ENCODE measurements at regions not wholly inside any gene's neighbourhood (a gene's known extent, or its start where the extent isn't known, plus 50 kb on each side); places are given as distances from the start of the nearest gene placed in this dataset.

DNA sequence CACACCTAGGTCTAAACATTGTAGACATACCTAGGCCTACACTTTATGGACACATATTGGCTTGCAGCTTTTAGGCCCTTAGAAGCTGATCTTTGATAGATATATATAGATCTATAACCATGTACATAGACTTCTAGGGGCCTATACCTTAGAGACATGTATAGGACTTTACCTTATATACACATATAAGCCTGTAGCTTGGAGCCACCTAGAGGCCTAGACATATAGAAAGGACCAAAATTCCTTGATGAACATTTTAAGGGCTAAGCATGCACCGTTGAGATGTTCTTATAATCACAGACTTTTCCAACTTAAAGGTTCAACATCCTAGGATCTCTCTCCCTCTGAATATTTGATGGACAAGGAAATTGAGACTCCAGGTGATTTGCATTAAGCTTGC is 371.7 kb upstream of the SASH1 start:
- H3K36me3 ChIP-seq (ENCODE audit: insufficient read depth in 1 of 2, low read depth in 1 of 2) = no peaks in the 10 kb centered on the region
- no peaks in the 10 kb centered on the region for H3K4me1 ChIP-seq
- no peak overlapping the region for H3K4me3 ChIP-seq
- intact Hi-C loops (cut with DNase I) = no loop called here
- 63 to 76% (median 68%) methylated on average over 1 of the region's 1 CpG for WGBS, 3 donors
- no peak for DNase-seq
- H3K27ac ChIP-seq = no peak overlapping the region
- no peak for ATAC-seq
- H3K27me3 ChIP-seq (ENCODE audit: insufficient read depth in 3 of 3, low read length in 2 of 3) = no peaks in the 10 kb centered on the region
- TF ChIP-seq, protein P1, sequence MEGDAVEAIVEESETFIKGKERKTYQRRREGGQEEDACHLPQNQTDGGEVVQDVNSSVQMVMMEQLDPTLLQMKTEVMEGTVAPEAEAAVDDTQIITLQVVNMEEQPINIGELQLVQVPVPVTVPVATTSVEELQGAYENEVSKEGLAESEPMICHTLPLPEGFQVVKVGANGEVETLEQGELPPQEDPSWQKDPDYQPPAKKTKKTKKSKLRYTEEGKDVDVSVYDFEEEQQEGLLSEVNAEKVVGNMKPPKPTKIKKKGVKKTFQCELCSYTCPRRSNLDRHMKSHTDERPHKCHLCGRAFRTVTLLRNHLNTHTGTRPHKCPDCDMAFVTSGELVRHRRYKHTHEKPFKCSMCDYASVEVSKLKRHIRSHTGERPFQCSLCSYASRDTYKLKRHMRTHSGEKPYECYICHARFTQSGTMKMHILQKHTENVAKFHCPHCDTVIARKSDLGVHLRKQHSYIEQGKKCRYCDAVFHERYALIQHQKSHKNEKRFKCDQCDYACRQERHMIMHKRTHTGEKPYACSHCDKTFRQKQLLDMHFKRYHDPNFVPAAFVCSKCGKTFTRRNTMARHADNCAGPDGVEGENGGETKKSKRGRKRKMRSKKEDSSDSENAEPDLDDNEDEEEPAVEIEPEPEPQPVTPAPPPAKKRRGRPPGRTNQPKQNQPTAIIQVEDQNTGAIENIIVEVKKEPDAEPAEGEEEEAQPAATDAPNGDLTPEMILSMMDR (IDR thresholded peaks at IDR 0.05) = no peak
- peaks cover 4% of the 10 kb centered on the region for H3K9me3 ChIP-seq

DNA sequence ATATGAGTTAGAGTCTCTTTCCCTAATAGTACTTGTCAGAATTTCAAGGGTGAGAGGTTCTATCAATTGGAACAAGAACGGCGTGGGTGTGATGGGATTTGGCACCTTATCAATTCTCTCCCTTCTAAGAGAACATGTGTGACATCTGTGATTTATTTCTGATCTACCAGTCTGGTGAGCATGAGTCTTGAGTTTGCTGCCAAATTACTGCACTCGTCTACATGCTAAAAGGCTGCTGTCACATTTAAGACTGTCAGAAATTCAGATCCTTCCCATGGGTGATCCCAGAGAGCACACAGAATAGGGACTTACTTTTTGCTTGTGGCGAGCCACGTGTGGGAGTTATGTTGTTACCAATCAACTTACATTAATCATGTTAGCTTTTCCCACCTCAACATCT is 370.2 kb upstream of the SASH1 start:
- Histone ChIP-seq H3K4me1 (no peaks in the 10 kb centered on the region), H3K36me3 (ENCODE audit: insufficient read depth in 1 of 2, low read depth in 1 of 2) (no peaks in the 10 kb centered on the region), H3K27ac (no peak overlapping the region), H3K9me3 (peaks cover 4% of the 10 kb centered on the region), H3K4me3 (no peak overlapping the region), H3K27me3 (ENCODE audit: insufficient read depth in 3 of 3, low read length in 2 of 3) (no peaks in the 10 kb centered on the region)
- TF ChIP-seq, protein P1 (IDR thresholded peaks at IDR 0.05) = no peak
- 39 to 59% (median 52%) methylated on average over 5 of the region's 5 CpGs for WGBS, 3 donors
- intact Hi-C loops (cut with DNase I) = no loop called here
- DNase-seq = no peak
- no peak for ATAC-seq

DNA sequence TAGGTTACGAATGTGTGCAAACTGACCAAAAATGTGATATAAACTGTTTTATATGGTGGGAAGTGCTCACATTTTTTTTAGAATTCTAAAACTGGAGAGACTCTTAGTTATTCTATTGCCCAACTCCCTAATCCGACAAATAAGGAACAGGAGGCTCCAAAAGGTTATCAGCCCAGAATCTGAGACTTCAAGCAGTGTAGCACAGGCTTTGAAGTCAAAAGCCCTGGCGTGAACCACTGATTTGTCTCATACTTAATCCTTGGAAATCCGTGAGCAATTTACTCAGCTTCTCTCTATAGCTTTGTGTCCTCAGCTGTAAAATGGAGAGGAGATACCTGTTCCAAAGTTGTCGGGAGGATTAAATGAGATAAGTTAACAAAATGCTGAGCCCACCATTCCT is 368.8 kb upstream of the SASH1 start:
- H3K27ac ChIP-seq = no peak overlapping the region
- H3K9me3 ChIP-seq = peaks cover 4% of the 10 kb centered on the region
- ATAC-seq (no peak), DNase-seq (no peak)
- 68 to 77% (median 75%) methylated on average over 5 of the region's 5 CpGs for WGBS, 3 donors
- intact Hi-C loops (cut with DNase I) = no loop called here
- H3K4me3 ChIP-seq = no peak overlapping the region
- no peaks in the 10 kb centered on the region for H3K4me1 ChIP-seq
- TF ChIP-seq, protein P1 (IDR thresholded peaks at IDR 0.05) = no peak
- H3K27me3 ChIP-seq (ENCODE audit: insufficient read depth in 3 of 3, low read length in 2 of 3) = no peaks in the 10 kb centered on the region
- no peaks in the 10 kb centered on the region for H3K36me3 ChIP-seq (ENCODE audit: insufficient read depth in 1 of 2, low read depth in 1 of 2)

DNA sequence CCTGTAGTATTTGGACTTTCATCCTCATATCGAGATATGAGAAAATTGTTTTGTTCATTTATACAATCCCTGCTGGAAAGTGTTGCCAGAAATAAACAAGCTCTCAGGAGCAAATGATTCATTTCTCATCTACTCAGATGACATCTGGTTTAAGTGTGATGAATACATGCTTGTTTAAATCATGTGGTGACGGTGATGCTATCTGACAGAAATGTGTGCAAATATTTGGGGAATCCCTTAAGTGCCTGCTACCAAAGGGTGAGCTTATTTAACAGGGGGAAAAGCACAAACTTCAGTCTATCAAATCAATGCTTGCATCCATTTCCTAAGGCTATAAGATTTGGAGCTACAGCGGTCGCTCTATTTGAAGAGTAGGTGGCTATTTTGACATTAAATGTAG is 368.3 kb upstream of the SASH1 start:
- TF ChIP-seq, protein P1 (IDR thresholded peaks at IDR 0.05) = no peak
- no peaks in the 10 kb centered on the region for H3K36me3 ChIP-seq (ENCODE audit: insufficient read depth in 1 of 2, low read depth in 1 of 2)
- ATAC-seq (no peak), DNase-seq (no peak)
- no peak overlapping the region for H3K4me3 ChIP-seq
- intact Hi-C loops (cut with DNase I) = no loop called here
- no peak overlapping the region for H3K27ac ChIP-seq
- peaks cover 4% of the 10 kb centered on the region for H3K9me3 ChIP-seq
- H3K4me1 ChIP-seq = no peaks in the 10 kb centered on the region
- WGBS, 3 donors = 58 to 64% (median 59%) methylated on average over 4 of the region's 4 CpGs
- no peaks in the 10 kb centered on the region for H3K27me3 ChIP-seq (ENCODE audit: insufficient read depth in 3 of 3, low read length in 2 of 3)

DNA sequence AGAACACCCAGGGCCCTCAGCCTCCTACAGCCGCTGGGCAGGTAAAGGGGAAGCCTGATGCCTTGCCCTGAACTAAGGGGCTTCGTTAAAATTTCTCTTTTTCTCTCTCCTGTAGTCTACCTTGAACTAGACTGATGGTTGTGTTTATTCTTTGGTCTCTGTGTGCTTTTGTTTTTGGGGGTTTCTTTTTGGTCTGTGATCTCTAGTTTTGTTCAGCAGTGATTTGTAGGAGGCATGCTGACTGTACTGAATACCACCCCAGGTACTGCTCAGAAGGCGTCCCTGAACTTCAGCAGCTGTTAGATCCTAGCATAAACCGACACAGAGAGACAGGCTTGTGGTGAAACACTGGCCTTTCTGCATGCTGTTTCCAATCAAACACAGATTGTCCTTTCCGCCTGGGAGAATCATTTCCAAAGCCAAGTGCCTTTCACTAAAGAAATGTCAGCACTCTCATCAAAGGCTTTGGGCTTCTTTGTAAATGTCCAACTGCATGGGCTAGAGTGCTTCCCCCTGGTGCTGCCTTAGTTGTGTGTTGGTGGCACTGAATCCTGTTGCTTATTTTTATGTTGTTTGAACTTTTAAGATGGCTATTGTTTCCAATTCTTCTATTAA is 364.7 kb upstream of the SASH1 start:
- H3K9me3 ChIP-seq = no peaks in the 10 kb centered on the region
- WGBS, 3 donors = 83 to 87% (median 86%) methylated on average over 5 of the region's 5 CpGs
- H3K27me3 ChIP-seq (ENCODE audit: insufficient read depth in 3 of 3, low read length in 2 of 3) = no peaks in the 10 kb centered on the region
- no peaks in the 10 kb centered on the region for H3K4me1 ChIP-seq
- TF ChIP-seq, protein P1 (IDR thresholded peaks at IDR 0.05) = no peak
- ATAC-seq (no peak), DNase-seq (no peak)
- H3K4me3 ChIP-seq = no peak overlapping the region
- H3K36me3 ChIP-seq (ENCODE audit: insufficient read depth in 1 of 2, low read depth in 1 of 2) = no peaks in the 10 kb centered on the region
- no peak overlapping the region for H3K27ac ChIP-seq
- intact Hi-C loops (cut with DNase I) = no loop called here
